PC-3 (cell line): ENCODE measurements at regions not wholly inside any gene's neighbourhood (a gene's known extent, or its start where the extent isn't known, plus 50 kb on each side); places are given as distances from the start of the nearest gene placed in this dataset.

ENCODE experiments used
- CTCF ChIP-seq: fragments of 300-600 bp; sonication (generic); conservative IDR thresholded peaks from 2 replicates; pipeline ENCODE4 v1.5.1; 2017; ENCODE audit warnings: antibody characterized with exemption, low read depth, mild to moderate bottlenecking, low read length
- EZH2 ChIP-seq: fragments of 300-600 bp; sonication (generic); IDR thresholded peaks from one replicate; pipeline ENCODE4 v1.6.1; 2017; ENCODE audit warnings: antibody characterized with exemption, mild to moderate bottlenecking, low read length; ENCODE audit not compliant: unreplicated experiment
- EZH2phosphoT487 ChIP-seq: fragments of 300-600 bp; sonication (generic); IDR thresholded peaks from 2 replicates; pipeline ENCODE4 v1.6.1; 2018; ENCODE audit warnings: mild to moderate bottlenecking, antibody characterized with exemption, low read length, borderline replicate concordance

GRCh38 chr7:1336509-1336908, 103.8 kb downstream of the UNCX start:
- TF ChIP-seq EZH2phosphoT487 (no peak), CTCF (no peak), EZH2 (no peak)
